Activated CD8-positive, alpha-beta T cell treated with anti-CD3 and anti-CD28 coated beads, Interleukin-2, amount 10 ng/mL, durations not matched to agents 7 days and 5 days (primary cell): ENCODE measurements at regions not wholly inside any gene's neighbourhood (a gene's known extent, or its start where the extent isn't known, plus 50 kb on each side); places are given as distances from the start of the nearest gene placed in this dataset.

ENCODE experiments used
- ATAC-seq: fragments of 150-1000 bp; cut with Tn5 transposase; one replicate; pipeline ENCODE4 v1.10.0; 2021; ENCODE audit warnings: moderate library complexity
- CTCF ChIA-PET: fragments of 350-600 bp; sonication (Branson Sonifier 250); formaldehyde crosslinking; loops from one replicate; lab custom pipeline; 2021; ENCODE audit warnings: antibody characterized with exemption; lab: Charles Lee
- POLR2A ChIA-PET: fragments of 350-600 bp; sonication (Branson Sonifier 250); formaldehyde crosslinking; loops from one replicate; lab custom pipeline; 2021; ENCODE audit warnings: antibody characterized with exemption; lab: Charles Lee
- DNase-seq: peaks from one replicate; pipeline ENCODE4 v3.0.0-alpha.2; 2020
- H3K27ac Mint-ChIP-seq: one replicate; pipeline ENCODE4 v1.8.0; 2021; ENCODE audit warnings: mild to moderate bottlenecking, mixed read lengths
- H3K27me3 Mint-ChIP-seq: one replicate; pipeline ENCODE4 v1.8.0; 2021; ENCODE audit warnings: low read depth, mixed read lengths
- H3K36me3 Mint-ChIP-seq: one replicate; pipeline ENCODE4 v1.8.0; 2021; ENCODE audit warnings: low read depth, mixed read lengths
- H3K4me1 Mint-ChIP-seq: one replicate; pipeline ENCODE4 v1.8.0; 2021; ENCODE audit warnings: low read depth, mixed read lengths
- H3K4me3 Mint-ChIP-seq: one replicate; pipeline ENCODE4 v1.8.0; 2021; ENCODE audit warnings: mild to moderate bottlenecking, mixed read lengths
- H3K9me3 Mint-ChIP-seq: one replicate; pipeline ENCODE4 v1.8.0; 2022; ENCODE audit warnings: mixed read lengths; ENCODE audit not compliant: insufficient read depth

DNA sequence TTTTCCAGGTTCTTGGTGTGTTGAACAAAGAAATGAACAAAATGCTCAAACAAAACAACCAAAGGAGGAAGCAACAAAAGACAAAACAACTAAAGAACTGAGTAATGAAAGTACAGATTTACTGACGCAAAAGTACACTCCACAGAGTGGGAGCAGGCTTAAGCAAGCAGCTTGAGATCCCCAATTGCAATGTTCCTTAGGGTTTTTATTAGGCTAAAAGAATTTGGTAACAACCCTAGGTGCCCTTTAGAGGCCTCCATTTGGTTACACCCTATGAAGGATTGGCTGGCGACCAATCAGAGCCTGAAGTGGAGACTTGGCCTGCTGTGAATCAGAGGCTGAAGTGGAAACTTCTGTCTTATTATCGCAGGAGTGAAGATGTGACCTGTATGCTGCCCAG is 243.4 kb upstream of the ATP10A start:
- H3K9me3 Mint-ChIP-seq, result no peaks in the 10 kb centered on the region
- no peaks in the 10 kb centered on the region for H3K4me1 Mint-ChIP-seq
- no peak overlapping the region for H3K4me3 Mint-ChIP-seq
- ChIA-PET CTCF (no interaction called here), POLR2A (no interaction called here)
- DNase-seq, result no peak
- no peak overlapping the region for H3K27ac Mint-ChIP-seq
- H3K27me3 Mint-ChIP-seq, result no peaks in the 10 kb centered on the region
- no peak for ATAC-seq
- H3K36me3 Mint-ChIP-seq, result no peaks in the 10 kb centered on the region

DNA sequence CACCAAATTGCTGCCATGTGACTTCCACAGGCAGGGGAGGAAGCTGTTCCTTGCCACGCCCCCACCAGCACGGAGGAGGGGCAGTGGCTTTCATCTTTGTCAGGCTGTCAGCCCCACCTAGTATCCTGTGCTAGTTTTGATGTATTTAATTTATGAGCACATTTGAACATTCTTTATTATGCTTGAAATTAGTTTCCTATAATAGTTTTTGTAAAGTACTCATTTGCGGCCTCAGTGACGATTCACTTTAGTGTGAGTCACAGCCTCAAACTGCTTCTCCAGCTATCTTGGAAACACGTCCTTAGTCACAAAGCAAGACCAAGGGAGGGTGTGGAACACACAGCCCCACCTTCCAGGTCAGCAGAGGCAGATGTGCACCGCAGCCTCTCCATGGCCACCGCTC is 239.9 kb upstream of the ATP10A start:
- CTCF ChIA-PET, result no interaction called here

DNA sequence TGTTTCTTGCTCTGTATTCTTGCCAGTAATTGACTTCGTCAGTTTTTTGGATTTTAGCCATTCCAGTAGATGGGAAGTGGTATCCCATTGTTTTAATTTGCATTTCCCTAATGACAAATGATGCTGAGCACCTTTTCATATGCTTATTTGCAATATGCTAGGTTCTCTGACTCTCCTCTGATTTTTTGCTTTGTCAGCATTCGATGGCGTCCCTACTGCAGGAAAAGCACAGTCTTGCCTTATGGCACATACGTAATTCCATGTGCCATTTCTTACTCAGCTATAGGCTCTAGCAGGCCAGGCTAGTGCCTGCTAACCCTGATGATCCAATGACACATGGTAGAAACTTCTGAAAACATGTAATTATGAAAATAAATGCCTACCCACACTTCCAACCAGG is 239.2 kb upstream of the ATP10A start:
- Mint-ChIP-seq H3K4me1 (no peaks in the 10 kb centered on the region), H3K4me3 (no peak overlapping the region), H3K27me3 (no peaks in the 10 kb centered on the region), H3K36me3 (no peaks in the 10 kb centered on the region), H3K27ac (no peak overlapping the region), H3K9me3 (no peaks in the 10 kb centered on the region)
- ATAC-seq (no peak), DNase-seq (no peak)
- CTCF ChIA-PET, result no interaction called here
- POLR2A ChIA-PET, result no interaction called here

More for the DNA sequence above, 239.9 kb upstream of the ATP10A start:
- H3K4me1 Mint-ChIP-seq, result no peaks in the 10 kb centered on the region
- DNase-seq, result no peak
- no peaks in the 10 kb centered on the region for H3K27me3 Mint-ChIP-seq
- H3K9me3 Mint-ChIP-seq, result no peaks in the 10 kb centered on the region
- no peaks in the 10 kb centered on the region for H3K36me3 Mint-ChIP-seq
- POLR2A ChIA-PET, result no interaction called here
- H3K27ac Mint-ChIP-seq, result no peak overlapping the region
- H3K4me3 Mint-ChIP-seq, result no peak overlapping the region
- no peak for ATAC-seq

DNA sequence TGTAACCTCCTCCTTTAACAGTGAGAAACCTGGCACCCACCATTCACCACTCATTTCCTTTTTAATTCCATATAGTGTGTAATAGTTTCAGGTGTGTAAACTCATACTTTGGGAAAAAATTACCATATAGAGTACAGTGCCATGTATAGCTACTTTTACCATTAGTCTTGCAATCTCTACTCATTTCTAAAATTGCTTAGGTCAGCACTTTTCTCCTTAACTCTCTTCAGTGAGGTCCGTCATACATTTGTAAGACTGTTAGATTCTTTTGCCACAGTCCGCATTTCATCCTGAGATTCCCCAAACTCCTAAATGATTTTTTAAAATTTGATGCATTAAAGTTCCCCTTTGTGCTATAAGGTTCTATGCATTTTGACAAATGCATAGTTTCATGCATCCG is 238.3 kb upstream of the ATP10A start:
- Mint-ChIP-seq H3K27me3 (no peaks in the 10 kb centered on the region), H3K9me3 (no peaks in the 10 kb centered on the region), H3K4me1 (no peaks in the 10 kb centered on the region), H3K4me3 (no peak overlapping the region), H3K36me3 (no peaks in the 10 kb centered on the region), H3K27ac (no peak overlapping the region)
- DNase-seq (no peak), ATAC-seq (no peak)
- POLR2A ChIA-PET, result no interaction called here
- CTCF ChIA-PET, result no interaction called here

DNA sequence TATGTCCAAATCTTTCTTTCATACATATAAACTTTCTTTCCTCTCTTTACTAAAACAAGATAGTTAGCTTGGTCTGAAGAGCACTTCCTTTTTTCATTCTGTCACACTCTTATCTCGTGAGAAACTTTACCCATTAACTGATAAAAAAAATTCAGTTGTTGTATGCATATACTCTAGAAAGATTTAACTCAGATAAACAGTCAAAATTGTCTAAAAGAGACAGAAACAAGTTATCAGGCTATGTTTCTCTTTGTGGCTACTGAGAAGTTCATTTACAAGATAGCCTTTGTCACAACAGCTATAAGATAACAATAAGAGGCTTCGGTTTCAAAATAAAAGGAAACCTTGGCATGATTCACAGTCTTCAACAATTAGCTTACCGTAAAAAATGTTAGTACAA is 235.7 kb upstream of the ATP10A start:
- Mint-ChIP-seq H3K4me1 (no peaks in the 10 kb centered on the region), H3K4me3 (no peak overlapping the region), H3K27ac (no peak overlapping the region), H3K9me3 (no peaks in the 10 kb centered on the region), H3K27me3 (peaks cover 6% of the 10 kb centered on the region), H3K36me3 (no peaks in the 10 kb centered on the region)
- DNase-seq (no peak), ATAC-seq (no peak)
- POLR2A ChIA-PET, result no interaction called here
- CTCF ChIA-PET, result interaction anchor here (0.9 kb wide), 1 partner anchor 24 kb away, joined by 3 read pairs; no protein-coding TSS in a partner anchor

DNA sequence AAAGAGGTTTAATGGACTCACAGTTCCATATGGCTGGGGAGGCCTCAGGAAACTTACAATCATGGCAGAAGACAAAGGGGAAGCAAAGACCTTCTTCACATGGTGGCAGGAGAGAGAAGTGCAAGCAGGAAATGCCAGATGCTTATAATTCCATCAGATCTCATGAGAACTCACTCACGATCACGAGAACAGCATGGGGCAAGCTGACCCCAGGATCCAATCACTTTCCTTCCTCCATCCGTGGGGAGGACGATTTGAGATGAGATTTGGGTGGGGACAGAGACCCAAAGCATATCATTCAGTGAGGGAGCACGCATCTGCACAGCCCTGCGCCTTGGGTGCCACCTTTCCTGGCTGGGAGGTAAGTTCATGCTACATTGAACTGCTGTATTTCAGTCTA is 234.1 kb upstream of the ATP10A start:
- ATAC-seq (no peak), DNase-seq (no peak)
- POLR2A ChIA-PET, result no interaction called here
- Mint-ChIP-seq H3K27me3 (peaks cover 6% of the 10 kb centered on the region), H3K4me3 (no peak overlapping the region), H3K9me3 (no peaks in the 10 kb centered on the region), H3K4me1 (no peaks in the 10 kb centered on the region), H3K36me3 (no peaks in the 10 kb centered on the region), H3K27ac (no peak overlapping the region)
- CTCF ChIA-PET, result no interaction called here

DNA sequence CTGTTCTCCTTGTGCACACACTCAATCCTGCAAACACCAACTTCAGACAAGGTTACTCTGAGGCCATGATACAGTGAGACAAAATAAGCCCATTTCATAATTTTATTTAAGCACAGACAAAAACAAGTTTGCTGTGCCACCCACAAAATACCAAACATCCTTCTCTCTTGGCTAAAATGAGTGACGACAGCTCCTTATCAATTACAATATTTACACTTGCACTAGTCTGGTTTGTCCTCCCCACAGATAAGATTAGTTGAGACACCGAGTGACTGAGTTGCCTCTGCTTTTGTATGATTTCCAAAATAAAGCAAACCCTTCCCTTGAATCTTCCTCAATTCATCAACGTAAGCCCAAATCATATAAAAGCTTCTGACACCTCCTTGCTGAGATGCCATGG is 233.5 kb upstream of the ATP10A start:
- DNase-seq, result no peak
- Mint-ChIP-seq H3K36me3 (no peaks in the 10 kb centered on the region), H3K9me3 (no peaks in the 10 kb centered on the region), H3K4me1 (no peaks in the 10 kb centered on the region), H3K27me3 (peaks cover 6% of the 10 kb centered on the region), H3K4me3 (no peak overlapping the region), H3K27ac (no peak overlapping the region)
- CTCF ChIA-PET, result no interaction called here
- no peak for ATAC-seq
- POLR2A ChIA-PET, result interaction anchor here (0.6 kb wide), 1 partner anchor 12 kb away, joined by 3 read pairs; no protein-coding TSS in a partner anchor

DNA sequence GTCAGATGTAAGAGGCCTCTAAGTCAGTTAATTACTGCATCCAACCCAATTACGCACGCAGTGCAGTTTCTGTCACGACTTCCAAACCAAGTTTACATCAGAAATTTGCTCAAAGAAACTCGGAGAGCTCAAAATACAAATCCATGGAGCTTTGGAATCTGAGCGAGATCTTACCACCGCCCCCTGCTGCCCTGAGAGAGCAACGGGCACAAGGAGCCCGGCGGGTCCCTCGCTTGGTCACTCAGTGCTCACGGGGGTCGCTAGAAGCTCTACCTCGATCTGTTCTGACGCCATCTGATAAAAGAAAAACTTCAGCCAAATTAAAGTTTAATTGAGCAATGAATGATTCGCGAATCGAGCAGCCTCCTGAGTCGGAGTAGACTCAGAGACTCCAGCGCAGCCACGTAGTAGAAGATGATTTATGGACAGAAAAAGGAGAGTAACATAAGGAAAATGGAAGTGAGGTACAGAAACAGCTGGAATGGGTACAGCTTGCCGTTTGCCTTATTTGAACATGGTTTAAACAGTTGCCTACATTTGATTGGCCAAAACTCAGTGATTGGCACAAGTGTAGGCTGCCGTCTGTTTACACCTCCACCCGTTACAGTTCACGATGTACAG is 232.7 kb upstream of the ATP10A start:
- no peak overlapping the region for H3K4me3 Mint-ChIP-seq
- no peak overlapping the region for H3K27ac Mint-ChIP-seq
- no peak for DNase-seq
- CTCF ChIA-PET, result interaction anchor here (0.8 to 1.5 kb wide), 2 partner anchors 9 to 13 kb away, joined by 4 to 6 read pairs; no protein-coding TSS in a partner anchor
- H3K4me1 Mint-ChIP-seq, result no peaks in the 10 kb centered on the region
- no peaks in the 10 kb centered on the region for H3K36me3 Mint-ChIP-seq
- POLR2A ChIA-PET, result no interaction called here
- no peaks in the 10 kb centered on the region for H3K9me3 Mint-ChIP-seq
- peaks cover 6% of the 10 kb centered on the region for H3K27me3 Mint-ChIP-seq
- ATAC-seq, result no peak

DNA sequence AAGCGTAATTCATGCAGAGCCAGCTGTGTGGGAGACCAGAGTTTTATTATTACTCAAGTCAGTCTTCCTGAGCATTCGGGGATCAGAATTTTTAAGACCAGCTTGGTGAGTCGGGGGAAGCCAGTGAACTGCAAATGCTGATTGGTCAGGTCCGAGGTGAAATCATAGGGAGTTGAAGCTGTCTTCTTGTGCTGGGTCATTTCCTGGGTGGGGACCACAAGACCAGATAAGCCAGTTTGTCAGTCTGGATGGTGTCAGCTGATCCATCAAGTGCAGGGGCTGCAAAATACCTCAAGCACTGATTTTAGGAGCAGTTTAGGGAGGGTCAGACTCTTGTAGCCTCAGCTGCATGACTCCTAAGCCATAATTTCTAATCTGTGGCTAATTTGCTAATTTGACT is 228.1 kb upstream of the ATP10A start:
- POLR2A ChIA-PET, result no interaction called here
- Mint-ChIP-seq H3K4me1 (no peaks in the 10 kb centered on the region), H3K27me3 (peaks cover 6% of the 10 kb centered on the region), H3K9me3 (no peaks in the 10 kb centered on the region), H3K27ac (no peak overlapping the region), H3K36me3 (no peaks in the 10 kb centered on the region), H3K4me3 (no peak overlapping the region)
- ATAC-seq (no peak), DNase-seq (no peak)
- CTCF ChIA-PET, result no interaction called here

DNA sequence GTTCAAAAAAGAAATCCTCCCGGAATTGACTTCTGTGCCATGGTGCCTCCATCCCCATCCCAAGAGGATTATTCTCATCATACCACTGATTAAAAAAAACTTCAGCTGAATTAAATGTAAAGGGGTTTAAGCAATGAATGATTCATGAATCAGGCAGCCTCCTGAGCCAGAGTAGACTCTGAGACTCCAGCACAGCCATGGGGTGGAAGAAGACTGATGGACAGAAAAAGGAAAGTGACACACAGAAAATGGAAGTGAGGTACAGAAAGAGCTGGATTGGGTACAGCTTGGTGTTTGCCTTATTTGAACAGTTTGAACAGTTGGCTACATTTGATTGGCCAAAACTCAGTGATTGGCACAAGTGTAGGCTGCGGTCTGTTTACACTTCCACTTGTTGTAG is 224.8 kb upstream of the ATP10A start:
- Mint-ChIP-seq H3K9me3 (no peaks in the 10 kb centered on the region), H3K4me1 (peaks cover 6% of the 10 kb centered on the region), H3K27ac (no peak overlapping the region), H3K27me3 (peaks cover 2% of the 10 kb centered on the region), H3K36me3 (no peaks in the 10 kb centered on the region), H3K4me3 (no peak overlapping the region)
- DNase-seq (no peak), ATAC-seq (no peak)
- ChIA-PET CTCF (no interaction called here), POLR2A (no interaction called here)

DNA sequence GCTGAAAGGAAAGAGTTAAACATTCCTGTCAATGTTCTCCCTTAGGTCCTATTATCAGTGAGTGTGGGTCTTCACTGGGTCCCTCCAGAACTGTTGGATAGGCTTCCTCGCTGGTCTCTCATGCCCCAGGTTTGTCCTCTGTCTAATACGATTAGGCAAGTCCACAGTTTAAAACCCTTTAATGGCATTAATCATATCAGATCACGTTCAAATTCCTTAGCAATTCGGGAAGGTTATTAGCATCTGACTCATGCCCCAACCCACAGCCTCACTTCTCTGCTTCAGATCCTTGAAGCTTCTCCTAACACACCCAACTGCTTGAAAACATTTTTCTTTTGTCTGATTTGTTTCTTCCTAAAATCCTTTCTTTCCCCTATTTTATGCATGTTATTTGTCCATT is 224.3 kb upstream of the ATP10A start:
- H3K9me3 Mint-ChIP-seq, result no peaks in the 10 kb centered on the region
- no peak for DNase-seq
- no peak for ATAC-seq
- POLR2A ChIA-PET, result no interaction called here
- peaks cover 2% of the 10 kb centered on the region for H3K27me3 Mint-ChIP-seq
- no peaks in the 10 kb centered on the region for H3K36me3 Mint-ChIP-seq
- no peak overlapping the region for H3K27ac Mint-ChIP-seq
- CTCF ChIA-PET, result interaction anchor here (1.3 kb wide), 1 partner anchor 8 kb away, joined by 6 read pairs; no protein-coding TSS in a partner anchor
- no peak overlapping the region for H3K4me3 Mint-ChIP-seq
- peaks cover 9% of the 10 kb centered on the region for H3K4me1 Mint-ChIP-seq

DNA sequence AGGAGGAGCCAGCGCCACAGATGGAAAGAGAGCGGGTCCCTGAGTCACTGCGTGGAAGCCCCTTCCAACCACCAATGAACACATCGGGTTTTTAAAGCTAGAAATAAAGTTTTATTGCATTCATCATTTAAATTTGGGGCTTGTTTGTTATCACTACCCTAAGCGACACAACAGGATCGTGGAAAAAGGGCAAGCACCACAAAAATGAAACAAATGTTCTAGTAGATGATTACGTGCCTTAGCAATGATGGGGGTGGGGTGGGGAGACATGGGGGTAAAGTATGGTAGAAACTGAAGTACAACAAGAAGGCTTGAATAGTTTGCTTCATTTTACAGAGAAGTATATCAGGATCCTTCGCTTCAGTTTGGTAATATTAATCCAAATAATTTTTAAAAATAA is 221.6 kb upstream of the ATP10A start:
- peaks cover 3% of the 10 kb centered on the region for H3K36me3 Mint-ChIP-seq
- peaks cover 17% of the 10 kb centered on the region for H3K4me1 Mint-ChIP-seq
- no peak overlapping the region for H3K27ac Mint-ChIP-seq
- CTCF ChIA-PET, result no interaction called here
- H3K4me3 Mint-ChIP-seq, result no peak overlapping the region
- no peak for DNase-seq
- H3K9me3 Mint-ChIP-seq, result no peaks in the 10 kb centered on the region
- peaks cover 8% of the 10 kb centered on the region for H3K27me3 Mint-ChIP-seq
- ATAC-seq, result no peak
- POLR2A ChIA-PET, result no interaction called here

DNA sequence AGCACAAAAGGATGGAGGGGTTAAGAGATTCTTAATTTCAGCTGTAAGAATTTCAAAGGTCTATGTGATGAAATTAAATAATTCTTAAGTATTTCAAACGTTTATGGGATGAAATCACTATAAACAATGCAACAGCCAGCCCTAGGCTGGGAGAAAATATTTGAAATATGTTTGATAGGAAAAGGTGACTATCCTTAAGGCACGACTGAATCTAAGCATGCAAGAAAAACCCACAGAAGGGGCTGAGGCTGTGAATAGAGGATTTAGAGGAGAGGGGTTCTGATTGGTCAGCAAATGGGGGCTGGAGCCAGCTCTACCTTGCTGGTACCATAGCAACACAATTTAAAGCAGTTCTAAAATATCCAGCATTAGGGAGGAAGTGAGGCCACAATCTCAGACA is 220.8 kb upstream of the ATP10A start:
- Mint-ChIP-seq H3K27ac (no peak overlapping the region), H3K4me3 (no peak overlapping the region), H3K36me3 (peaks cover 3% of the 10 kb centered on the region), H3K9me3 (no peaks in the 10 kb centered on the region), H3K27me3 (peaks cover 10% of the 10 kb centered on the region), H3K4me1 (peaks cover 17% of the 10 kb centered on the region)
- no peak for ATAC-seq
- ChIA-PET POLR2A (no interaction called here), CTCF (no interaction called here)
- DNase-seq, result no peak
